Keratinocyte (primary cell): ENCODE measurements at regions not wholly inside any gene's neighbourhood (a gene's known extent, or its start where the extent isn't known, plus 50 kb on each side); places are given as distances from the start of the nearest gene placed in this dataset.

Experiments used
- EZH2 ChIP-seq: IDR thresholded peaks from one replicate; pipeline ENCODE4 v1.6.1; 2012; ENCODE audit warnings: inconsistent platforms, mild to moderate bottlenecking, low read length, moderate library complexity
- TF ChIP-seq, protein P1 (sequence below), 3 experiments: IDR thresholded peaks in 1 of 3; conservative IDR thresholded peaks in 1 of 3; optimal IDR thresholded peaks in 1 of 3; 2 replicates in 2 of 3; 3 replicates in 1 of 3; pipeline versions ENCODE3 to v1.5.1; 2011; ENCODE audit warnings: low read length in 3 of 3, mild to moderate bottlenecking in 3 of 3, moderate library complexity in 2 of 3, control low read depth in 1 of 3, inconsistent platforms in 1 of 3; ENCODE audit not compliant: insufficient read depth in 2 of 3; ENCODE audit errors: extremely low read depth in 1 of 3

DNA sequence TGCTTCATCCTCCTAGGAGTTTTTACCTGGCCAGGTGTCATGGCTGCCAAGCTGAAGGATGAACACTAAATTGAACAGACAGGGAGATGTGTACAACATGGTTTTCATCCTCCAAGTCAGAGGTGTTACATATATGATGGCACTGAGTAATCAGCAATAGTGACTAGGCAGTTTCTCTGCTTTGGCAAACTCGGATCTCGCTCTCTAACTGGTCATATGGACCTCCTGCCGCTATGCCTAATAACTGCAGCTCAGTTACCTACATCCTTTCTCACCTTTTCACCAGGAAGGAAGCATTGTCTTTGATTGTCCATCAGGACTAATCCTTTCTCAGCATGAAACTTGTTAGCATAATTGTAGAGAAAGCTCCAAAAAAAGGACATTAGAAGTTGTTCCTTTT lies 175.9 kb upstream of the PLSCR5 start:
- TF ChIP-seq, protein P1, sequence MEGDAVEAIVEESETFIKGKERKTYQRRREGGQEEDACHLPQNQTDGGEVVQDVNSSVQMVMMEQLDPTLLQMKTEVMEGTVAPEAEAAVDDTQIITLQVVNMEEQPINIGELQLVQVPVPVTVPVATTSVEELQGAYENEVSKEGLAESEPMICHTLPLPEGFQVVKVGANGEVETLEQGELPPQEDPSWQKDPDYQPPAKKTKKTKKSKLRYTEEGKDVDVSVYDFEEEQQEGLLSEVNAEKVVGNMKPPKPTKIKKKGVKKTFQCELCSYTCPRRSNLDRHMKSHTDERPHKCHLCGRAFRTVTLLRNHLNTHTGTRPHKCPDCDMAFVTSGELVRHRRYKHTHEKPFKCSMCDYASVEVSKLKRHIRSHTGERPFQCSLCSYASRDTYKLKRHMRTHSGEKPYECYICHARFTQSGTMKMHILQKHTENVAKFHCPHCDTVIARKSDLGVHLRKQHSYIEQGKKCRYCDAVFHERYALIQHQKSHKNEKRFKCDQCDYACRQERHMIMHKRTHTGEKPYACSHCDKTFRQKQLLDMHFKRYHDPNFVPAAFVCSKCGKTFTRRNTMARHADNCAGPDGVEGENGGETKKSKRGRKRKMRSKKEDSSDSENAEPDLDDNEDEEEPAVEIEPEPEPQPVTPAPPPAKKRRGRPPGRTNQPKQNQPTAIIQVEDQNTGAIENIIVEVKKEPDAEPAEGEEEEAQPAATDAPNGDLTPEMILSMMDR (optimal IDR thresholded peaks at IDR 0.05 in 1 of 3, IDR thresholded peaks at IDR 0.05 in 1 of 3, conservative IDR thresholded peaks at IDR 0.05 in 1 of 3; ENCODE audit: extremely low read depth in 1 of 3, insufficient read depth in 2 of 3, low read length in 3 of 3), result no peak
- no peak for TF ChIP-seq EZH2
